NT2/D1 (cell line): ENCODE measurements at regions not wholly inside any gene's neighbourhood (a gene's known extent, or its start where the extent isn't known, plus 50 kb on each side); places are given as distances from the start of the nearest gene placed in this dataset.

Source experiments
- DNase-seq: peaks from one replicate; pipeline ENCODE4 v3.0.0-alpha.2; 2011; ENCODE audit warnings: low read depth, low spot score
- H3K27me3 ChIP-seq: 2 replicates; pipeline ENCODE4 v1.6.0; 2011; ENCODE audit warnings: mild to moderate bottlenecking; ENCODE audit not compliant: insufficient read length, insufficient read depth
- H3K36me3 ChIP-seq: 2 replicates; pipeline ENCODE4 v1.6.1; 2011; ENCODE audit warnings: mild to moderate bottlenecking, low read length, mixed read lengths; ENCODE audit not compliant: insufficient read depth, insufficient read length
- H3K4me1 ChIP-seq: 2 replicates; pipeline ENCODE4 v1.5.1; 2011; ENCODE audit not compliant: insufficient read depth, insufficient read length
- H3K4me3 ChIP-seq: 2 replicates; pipeline ENCODE4 v1.5.1; 2011; ENCODE audit warnings: low read depth; ENCODE audit not compliant: insufficient read length
- H3K9ac ChIP-seq: 2 replicates; pipeline ENCODE4 v1.6.0; 2011; ENCODE audit warnings: low read depth; ENCODE audit not compliant: insufficient read length
- H3K9me3 ChIP-seq: 2 replicates; pipeline ENCODE4 v1.5.1; 2011; ENCODE audit warnings: mild to moderate bottlenecking, low read length; ENCODE audit not compliant: insufficient read depth
- SUZ12 ChIP-seq: IDR thresholded peaks from 2 replicates; pipeline ENCODE4 v1.6.1; 2011; ENCODE audit not compliant: insufficient read length, insufficient read depth; ENCODE audit errors: extremely low read depth
- YY1 ChIP-seq: IDR thresholded peaks from 2 replicates; pipeline ENCODE4 v1.6.1; 2011; ENCODE audit not compliant: insufficient read length, insufficient read depth
- ZNF274 ChIP-seq: IDR thresholded peaks from 2 replicates; pipeline ENCODE4 v1.6.1; 2011; ENCODE audit warnings: mild to moderate bottlenecking, low read depth, low read length

GRCh38 chr16:64403352-64403751 lies 718.5 kb downstream of the CDH11 start:
- TF ChIP-seq SUZ12 (no peak), YY1 (no peak), ZNF274 (no peak)
- Histone ChIP-seq H3K9me3 (no peaks in the 10 kb centered on the region), H3K36me3 (no peaks in the 10 kb centered on the region), H3K4me3 (no peak overlapping the region), H3K4me1 (no peaks in the 10 kb centered on the region), H3K27me3 (no peaks in the 10 kb centered on the region), H3K9ac (no peak overlapping the region)
- DNase-seq = no peak

- no peaks in the 10 kb centered on the region for H3K27me3 ChIP-seq
- TF ChIP-seq ZNF274 (no peak), YY1 (no peak), SUZ12 (no peak)
- H3K4me3 ChIP-seq = no peak overlapping the region
- no peaks in the 10 kb centered on the region for H3K4me1 ChIP-seq
- no peak for DNase-seq
- no peaks in the 10 kb centered on the region for H3K9me3 ChIP-seq
- H3K36me3 ChIP-seq = no peaks in the 10 kb centered on the region
- no peak overlapping the region for H3K9ac ChIP-seq
Measured at GRCh38 chr16:64398793-64399192, 723.1 kb downstream of the CDH11 start.

GRCh38 chr16:64397945-64398508 lies 723.8 kb downstream of the CDH11 start:
- Histone ChIP-seq H3K9me3 (no peaks in the 10 kb centered on the region), H3K9ac (no peak overlapping the region), H3K27me3 (no peaks in the 10 kb centered on the region), H3K36me3 (no peaks in the 10 kb centered on the region), H3K4me1 (no peaks in the 10 kb centered on the region), H3K4me3 (no peak overlapping the region)
- no peak for DNase-seq
- TF ChIP-seq ZNF274 = no peak
- no peak for TF ChIP-seq SUZ12
- no peak for TF ChIP-seq YY1

- Histone ChIP-seq H3K36me3 (no peaks in the 10 kb centered on the region), H3K9ac (no peak overlapping the region), H3K27me3 (no peaks in the 10 kb centered on the region), H3K4me3 (no peak overlapping the region), H3K4me1 (no peaks in the 10 kb centered on the region), H3K9me3 (no peaks in the 10 kb centered on the region)
- no peak for TF ChIP-seq YY1
- TF ChIP-seq SUZ12 = no peak
- no peak for TF ChIP-seq ZNF274
- DNase-seq = no peak
Measured at GRCh38 chr16:64397042-64397441, 724.8 kb downstream of the CDH11 start.

- Histone ChIP-seq H3K36me3 (no peaks in the 10 kb centered on the region), H3K9me3 (no peaks in the 10 kb centered on the region), H3K4me3 (no peak overlapping the region), H3K9ac (no peak overlapping the region), H3K4me1 (no peaks in the 10 kb centered on the region), H3K27me3 (no peaks in the 10 kb centered on the region)
- TF ChIP-seq ZNF274 (no peak), SUZ12 (no peak), YY1 (no peak)
- DNase-seq = no peak
Measured at GRCh38 chr16:64394061-64394460, 727.8 kb downstream of the CDH11 start.

- Histone ChIP-seq H3K9ac (no peak overlapping the region), H3K27me3 (no peaks in the 10 kb centered on the region), H3K4me3 (no peak overlapping the region), H3K9me3 (no peaks in the 10 kb centered on the region), H3K4me1 (no peaks in the 10 kb centered on the region), H3K36me3 (no peaks in the 10 kb centered on the region)
- no peak for TF ChIP-seq YY1
- no peak for TF ChIP-seq SUZ12
- no peak for TF ChIP-seq ZNF274
- DNase-seq = no peak
Measured at GRCh38 chr16:64392456-64392855, 729.4 kb downstream of the CDH11 start.

GRCh38 chr16:64391063-64391600 lies 730.7 kb downstream of the CDH11 start:
- TF ChIP-seq SUZ12 (no peak), YY1 (no peak), ZNF274 (no peak)
- Histone ChIP-seq H3K4me3 (no peak overlapping the region), H3K4me1 (no peaks in the 10 kb centered on the region), H3K36me3 (no peaks in the 10 kb centered on the region), H3K9me3 (no peaks in the 10 kb centered on the region), H3K27me3 (no peaks in the 10 kb centered on the region), H3K9ac (no peak overlapping the region)
- DNase-seq = no peak

- H3K9ac ChIP-seq = no peak overlapping the region
- no peak overlapping the region for H3K4me3 ChIP-seq
- DNase-seq = no peak
- TF ChIP-seq ZNF274 (no peak), YY1 (no peak), SUZ12 (no peak)
- no peaks in the 10 kb centered on the region for H3K4me1 ChIP-seq
- H3K9me3 ChIP-seq = no peaks in the 10 kb centered on the region
- no peaks in the 10 kb centered on the region for H3K36me3 ChIP-seq
- no peaks in the 10 kb centered on the region for H3K27me3 ChIP-seq
Measured at GRCh38 chr16:64390102-64390501, 731.8 kb downstream of the CDH11 start.
